ENCODE measurements at regions not wholly inside any gene's neighbourhood (a gene's known extent, or its start where the extent isn't known, plus 50 kb on each side); places are given as distances from the start of the nearest gene placed in this dataset.

DNA sequence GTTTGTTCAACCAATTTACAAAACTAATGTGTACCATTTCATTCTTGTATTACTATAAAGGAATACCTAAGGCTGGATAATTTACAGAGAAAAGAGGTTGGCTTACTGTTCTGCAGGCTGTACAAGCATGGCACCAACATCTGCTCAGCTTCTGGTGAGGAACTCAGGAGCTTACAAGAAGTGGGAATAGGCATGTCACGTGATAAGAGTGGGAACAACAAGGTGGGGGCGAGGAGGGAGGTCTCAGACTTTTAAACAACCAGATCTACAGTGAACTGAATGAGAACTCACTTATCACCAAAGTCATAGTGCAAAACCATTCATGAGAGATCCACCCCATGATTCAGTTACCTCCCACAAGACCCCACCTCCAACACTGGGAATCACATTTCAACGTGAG lies 1178.0 kb downstream of the REEP3 start:
- TF ChIP-seq CTCF (IDR thresholded peaks at IDR 0.05) (no peak), POLR2A (IDR thresholded peaks at IDR 0.05) (no peak)
